ENCODE measurements at regions not wholly inside any gene's neighbourhood (a gene's known extent, or its start where the extent isn't known, plus 50 kb on each side); places are given as distances from the start of the nearest gene placed in this dataset.

DNA sequence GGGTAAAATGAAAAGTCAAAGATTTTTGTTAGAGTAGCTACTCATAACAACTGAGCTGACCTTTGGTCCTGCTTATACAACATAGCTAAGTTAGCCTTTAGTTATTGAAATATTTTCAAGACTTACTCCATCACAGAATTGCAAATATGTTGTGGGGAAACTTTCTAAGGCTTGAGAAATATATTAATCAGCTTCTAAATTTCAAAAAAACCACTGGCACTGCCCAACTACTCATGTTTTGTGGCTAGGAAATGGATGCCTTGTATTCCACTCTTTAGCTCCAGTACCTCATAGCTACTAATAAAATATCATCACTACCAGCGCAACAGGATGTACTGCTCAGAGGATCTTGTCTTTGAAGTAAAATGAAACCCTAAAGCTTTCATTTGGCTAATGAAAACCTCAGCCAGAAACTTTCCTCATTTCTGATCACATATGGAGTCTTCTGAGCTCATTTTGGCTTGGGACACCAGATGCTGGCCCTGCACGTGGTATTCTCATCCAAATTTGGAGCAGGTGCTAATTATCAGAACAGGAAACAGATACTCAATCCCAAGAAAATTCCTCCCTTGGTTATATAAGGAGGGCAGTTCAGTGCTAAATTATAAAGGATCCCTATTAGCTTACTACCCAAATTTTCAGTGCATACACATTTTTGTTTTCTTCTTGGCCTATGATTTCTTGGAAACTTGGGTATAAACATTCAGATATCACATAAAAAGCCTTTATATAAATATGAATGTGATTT lies 690.7 kb downstream of the ADGRL2 start:
- Histone ChIP-seq H3K9me3 (ENCODE audit: control insufficient read depth in 2 of 3, low read length in 3 of 3) (peaks cover 0 to 6% (median 0%) of the 10 kb centered on the region in 3 experiments), H3K27me3 (ENCODE audit: control insufficient read depth in 2 of 2, insufficient read depth in 2 of 2, low read length in 2 of 2) (no peaks in the 10 kb centered on the region), H3K4me3 (ENCODE audit: low read length) (no peak overlapping the region), H3K36me3 (ENCODE audit: control insufficient read depth in 2 of 3, insufficient read depth in 3 of 3, low read length in 3 of 3) (no peaks in the 10 kb centered on the region), H3K27ac (ENCODE audit: low read depth, low read length) (no peak overlapping the region), H3K4me1 (ENCODE audit: control insufficient read depth in 2 of 2, insufficient read depth in 2 of 2, low read length in 2 of 2) (no peaks in the 10 kb centered on the region)
- no peaks in the 10 kb centered on the region for H3K27me3 Mint-ChIP-seq
- ChIA-PET CTCF (no interaction called here), POLR2A (no interaction called here)
- DNase-seq: no peak
- H3K27ac Mint-ChIP-seq: no peak overlapping the region
- peaks cover 4 to 27% (median 12%) of the 10 kb centered on the region in 11 donors for H3K9me3 Mint-ChIP-seq
- peaks cover 0 to 4% (median 0%) of the 10 kb centered on the region in 5 donors for H3K36me3 Mint-ChIP-seq
- intact Hi-C loops (cut with micrococcal nuclease): no loop called here
- no peak for ATAC-seq
- H3K4me3 Mint-ChIP-seq: no peak overlapping the region
- no peaks in the 10 kb centered on the region for H3K4me1 Mint-ChIP-seq

DNA sequence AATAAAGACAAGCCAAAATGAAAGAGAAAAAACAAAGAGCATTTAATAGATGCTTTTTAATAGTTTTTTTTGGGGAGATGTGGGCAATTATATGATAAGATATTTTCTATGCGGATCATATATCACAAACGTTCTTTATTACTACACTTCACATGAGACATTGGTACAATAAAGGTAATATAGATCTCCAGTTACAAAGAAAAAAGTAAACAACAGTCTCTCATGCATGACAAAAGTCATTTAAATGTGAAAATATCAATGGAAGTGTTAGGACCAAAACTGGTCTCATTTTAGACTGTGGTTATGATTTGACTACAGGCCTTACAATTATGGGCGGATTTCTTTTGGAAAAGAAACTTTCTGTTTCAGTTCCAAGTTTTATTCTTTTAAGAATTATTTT lies 687.0 kb downstream of the ADGRL2 start:
- ATAC-seq: no peak
- Mint-ChIP-seq H3K4me3 (no peak overlapping the region), H3K4me1 (no peaks in the 10 kb centered on the region), H3K27me3 (no peaks in the 10 kb centered on the region), H3K9me3 (peaks cover 0 to 4% (median 0%) of the 10 kb centered on the region in 11 donors), H3K36me3 (no peaks in the 10 kb centered on the region), H3K27ac (no peak overlapping the region)
- DNase-seq: no peak
- CTCF ChIA-PET: no interaction called here
- Histone ChIP-seq H3K36me3 (ENCODE audit: control insufficient read depth in 2 of 3, insufficient read depth in 3 of 3, low read length in 3 of 3) (no peaks in the 10 kb centered on the region), H3K9me3 (ENCODE audit: control insufficient read depth in 2 of 3, low read length in 3 of 3) (no peaks in the 10 kb centered on the region), H3K4me3 (ENCODE audit: low read length) (no peak overlapping the region), H3K27me3 (ENCODE audit: control insufficient read depth in 2 of 2, insufficient read depth in 2 of 2, low read length in 2 of 2) (no peaks in the 10 kb centered on the region), H3K4me1 (ENCODE audit: control insufficient read depth in 2 of 2, insufficient read depth in 2 of 2, low read length in 2 of 2) (no peaks in the 10 kb centered on the region), H3K27ac (ENCODE audit: low read depth, low read length) (no peak overlapping the region)
- POLR2A ChIA-PET: no interaction called here
- intact Hi-C loops (cut with micrococcal nuclease): no loop called here

GRCh38 chr1:82486969-82487368 lies 686.2 kb downstream of the ADGRL2 start:
- DNase-seq: no peak
- H3K27ac Mint-ChIP-seq: no peak overlapping the region
- Histone ChIP-seq H3K36me3 (ENCODE audit: control insufficient read depth in 2 of 3, insufficient read depth in 3 of 3, low read length in 3 of 3) (no peaks in the 10 kb centered on the region), H3K4me1 (ENCODE audit: control insufficient read depth in 2 of 2, insufficient read depth in 2 of 2, low read length in 2 of 2) (no peaks in the 10 kb centered on the region), H3K9me3 (ENCODE audit: control insufficient read depth in 2 of 3, low read length in 3 of 3) (no peaks in the 10 kb centered on the region), H3K27ac (ENCODE audit: low read depth, low read length) (no peak overlapping the region), H3K27me3 (ENCODE audit: control insufficient read depth in 2 of 2, insufficient read depth in 2 of 2, low read length in 2 of 2) (no peaks in the 10 kb centered on the region), H3K4me3 (ENCODE audit: low read length) (no peak overlapping the region)
- ATAC-seq: no peak
- no peaks in the 10 kb centered on the region for H3K36me3 Mint-ChIP-seq
- H3K27me3 Mint-ChIP-seq: no peaks in the 10 kb centered on the region
- peaks cover 0 to 2% (median 0%) of the 10 kb centered on the region in 11 donors for H3K9me3 Mint-ChIP-seq
- intact Hi-C loops (cut with micrococcal nuclease): no loop called here
- no peaks in the 10 kb centered on the region for H3K4me1 Mint-ChIP-seq
- no peak overlapping the region for H3K4me3 Mint-ChIP-seq
- ChIA-PET CTCF (no interaction called here), POLR2A (no interaction called here)

- ChIA-PET CTCF (no interaction called here), POLR2A (no interaction called here)
- Mint-ChIP-seq H3K4me1 (no peaks in the 10 kb centered on the region), H3K27me3 (no peaks in the 10 kb centered on the region), H3K4me3 (no peak overlapping the region), H3K9me3 (peaks cover 0 to 2% (median 0%) of the 10 kb centered on the region in 11 donors), H3K36me3 (no peaks in the 10 kb centered on the region), H3K27ac (no peak overlapping the region)
- Histone ChIP-seq H3K36me3 (ENCODE audit: control insufficient read depth in 2 of 3, insufficient read depth in 3 of 3, low read length in 3 of 3) (no peaks in the 10 kb centered on the region), H3K27ac (ENCODE audit: low read depth, low read length) (no peak overlapping the region), H3K27me3 (ENCODE audit: control insufficient read depth in 2 of 2, insufficient read depth in 2 of 2, low read length in 2 of 2) (no peaks in the 10 kb centered on the region), H3K4me3 (ENCODE audit: low read length) (no peak overlapping the region), H3K9me3 (ENCODE audit: control insufficient read depth in 2 of 3, low read length in 3 of 3) (no peaks in the 10 kb centered on the region), H3K4me1 (ENCODE audit: control insufficient read depth in 2 of 2, insufficient read depth in 2 of 2, low read length in 2 of 2) (no peaks in the 10 kb centered on the region)
- no peak for DNase-seq
- intact Hi-C loops (cut with micrococcal nuclease): no loop called here
- no peak for ATAC-seq
Observed at GRCh38 chr1:82486468-82486867, 685.7 kb downstream of the ADGRL2 start.

DNA sequence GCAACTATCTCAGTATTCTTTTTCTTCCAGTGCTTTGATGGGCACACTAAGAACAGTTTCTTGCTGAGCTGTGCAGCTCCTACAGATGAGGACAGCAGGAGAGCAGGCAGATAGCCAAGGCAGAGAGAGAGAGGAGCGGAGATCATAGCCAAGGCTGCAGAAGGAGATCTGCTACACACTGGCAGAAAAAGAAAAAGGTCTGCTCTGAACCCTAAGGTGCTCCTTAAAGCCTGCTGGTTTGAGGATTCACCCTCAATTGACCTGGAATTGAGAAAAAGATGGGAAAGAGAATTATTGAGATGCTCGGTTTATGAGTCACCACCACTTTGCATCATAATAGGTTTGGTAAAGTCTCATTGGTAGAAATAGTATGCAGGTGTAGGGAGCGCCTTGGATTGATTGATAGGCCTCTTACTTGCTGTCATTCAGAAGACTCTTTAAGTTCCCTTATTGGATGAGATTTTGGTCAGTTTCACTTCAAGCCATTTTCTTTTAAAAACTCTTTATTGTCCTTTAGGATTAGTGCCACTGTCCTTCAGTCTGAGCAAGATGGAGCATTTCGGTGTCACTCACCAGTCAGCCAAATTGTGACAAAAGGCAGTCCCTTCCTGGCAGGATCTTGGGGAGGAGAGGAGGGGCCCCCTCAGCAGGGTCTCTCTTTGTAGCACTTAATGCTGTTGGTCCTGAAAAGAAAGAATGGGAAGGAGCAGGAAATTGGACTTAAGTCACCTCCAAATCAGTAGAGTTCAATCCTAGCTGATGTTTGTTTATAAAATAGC lies 685.0 kb downstream of the ADGRL2 start:
- Histone ChIP-seq H3K27ac (ENCODE audit: low read depth, low read length) (no peak overlapping the region), H3K9me3 (ENCODE audit: control insufficient read depth in 2 of 3, low read length in 3 of 3) (no peaks in the 10 kb centered on the region), H3K36me3 (ENCODE audit: control insufficient read depth in 2 of 3, insufficient read depth in 3 of 3, low read length in 3 of 3) (no peaks in the 10 kb centered on the region), H3K27me3 (ENCODE audit: control insufficient read depth in 2 of 2, insufficient read depth in 2 of 2, low read length in 2 of 2) (no peaks in the 10 kb centered on the region), H3K4me1 (ENCODE audit: control insufficient read depth in 2 of 2, insufficient read depth in 2 of 2, low read length in 2 of 2) (no peaks in the 10 kb centered on the region), H3K4me3 (ENCODE audit: low read length) (no peak overlapping the region)
- ATAC-seq: no peak
- no peak for DNase-seq
- Mint-ChIP-seq H3K4me3 (no peak overlapping the region), H3K9me3 (peaks cover 0 to 2% (median 0%) of the 10 kb centered on the region in 11 donors), H3K27me3 (no peaks in the 10 kb centered on the region), H3K36me3 (no peaks in the 10 kb centered on the region), H3K27ac (no peak overlapping the region), H3K4me1 (no peaks in the 10 kb centered on the region)
- intact Hi-C loops (cut with micrococcal nuclease): no loop called here
- POLR2A ChIA-PET: no interaction called here
- CTCF ChIA-PET: no interaction called here

DNA sequence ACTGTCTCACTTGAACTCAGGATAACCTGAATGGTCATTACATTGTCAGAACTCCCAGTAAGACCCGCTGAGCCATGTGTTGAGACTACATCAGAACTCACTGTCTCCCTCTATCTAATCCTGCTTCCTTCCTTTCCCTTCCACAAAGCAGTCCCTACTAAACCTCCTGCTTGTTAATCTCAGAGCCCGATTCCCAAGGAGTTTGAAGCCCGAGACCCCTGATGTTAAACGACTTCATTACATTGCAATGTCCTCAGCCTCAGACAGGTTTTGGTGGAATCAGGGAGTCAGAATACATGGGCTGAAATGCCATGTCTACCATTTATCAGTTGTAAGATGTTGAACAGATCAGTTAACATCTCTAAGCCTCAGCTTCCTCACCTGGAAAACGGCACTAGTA lies 682.4 kb downstream of the ADGRL2 start:
- peaks cover 0 to 8% (median 0%) of the 10 kb centered on the region in 11 donors for H3K9me3 Mint-ChIP-seq

GRCh38 chr1:82478916-82479315 lies 678.2 kb downstream of the ADGRL2 start:
- Histone ChIP-seq H3K27me3 (ENCODE audit: control insufficient read depth in 2 of 2, insufficient read depth in 2 of 2, low read length in 2 of 2) (no peaks in the 10 kb centered on the region), H3K4me1 (ENCODE audit: control insufficient read depth in 2 of 2, insufficient read depth in 2 of 2, low read length in 2 of 2) (no peaks in the 10 kb centered on the region), H3K4me3 (ENCODE audit: low read length) (no peak overlapping the region), H3K9me3 (ENCODE audit: control insufficient read depth in 2 of 3, low read length in 3 of 3) (no peaks in the 10 kb centered on the region), H3K36me3 (ENCODE audit: control insufficient read depth in 2 of 3, insufficient read depth in 3 of 3, low read length in 3 of 3) (no peaks in the 10 kb centered on the region), H3K27ac (ENCODE audit: low read depth, low read length) (no peak overlapping the region)
- CTCF ChIA-PET: no interaction called here
- DNase-seq: no peak
- intact Hi-C loops (cut with micrococcal nuclease): no loop called here
- Mint-ChIP-seq H3K27ac (no peak overlapping the region), H3K4me1 (no peaks in the 10 kb centered on the region), H3K9me3 (peaks cover 0 to 16% (median 2%) of the 10 kb centered on the region in 11 donors), H3K36me3 (no peaks in the 10 kb centered on the region), H3K27me3 (no peaks in the 10 kb centered on the region), H3K4me3 (no peak overlapping the region)
- ATAC-seq: no peak
- POLR2A ChIA-PET: no interaction called here

More for the DNA sequence above, 682.4 kb downstream of the ADGRL2 start:
- DNase-seq (no peak), ATAC-seq (no peak)
- H3K36me3 ChIP-seq (ENCODE audit: control insufficient read depth in 2 of 3, insufficient read depth in 3 of 3, low read length in 3 of 3): no peaks in the 10 kb centered on the region
- no peak overlapping the region for H3K4me3 ChIP-seq (ENCODE audit: low read length)
- no peaks in the 10 kb centered on the region for H3K9me3 ChIP-seq (ENCODE audit: control insufficient read depth in 2 of 3, low read length in 3 of 3)
- ChIA-PET POLR2A (no interaction called here), CTCF (no interaction called here)
- no peaks in the 10 kb centered on the region for H3K4me1 Mint-ChIP-seq
- no peaks in the 10 kb centered on the region for H3K27me3 Mint-ChIP-seq
- H3K4me3 Mint-ChIP-seq: no peak overlapping the region
- no peak overlapping the region for H3K27ac Mint-ChIP-seq
- intact Hi-C loops (cut with micrococcal nuclease): no loop called here
- H3K36me3 Mint-ChIP-seq: no peaks in the 10 kb centered on the region
- no peaks in the 10 kb centered on the region for H3K4me1 ChIP-seq (ENCODE audit: control insufficient read depth in 2 of 2, insufficient read depth in 2 of 2, low read length in 2 of 2)
- H3K27ac ChIP-seq (ENCODE audit: low read depth, low read length): no peak overlapping the region
- no peaks in the 10 kb centered on the region for H3K27me3 ChIP-seq (ENCODE audit: control insufficient read depth in 2 of 2, insufficient read depth in 2 of 2, low read length in 2 of 2)
